ENCODE measurements at regions not wholly inside any gene's neighbourhood (a gene's known extent, or its start where the extent isn't known, plus 50 kb on each side); places are given as distances from the start of the nearest gene placed in this dataset.

DNA sequence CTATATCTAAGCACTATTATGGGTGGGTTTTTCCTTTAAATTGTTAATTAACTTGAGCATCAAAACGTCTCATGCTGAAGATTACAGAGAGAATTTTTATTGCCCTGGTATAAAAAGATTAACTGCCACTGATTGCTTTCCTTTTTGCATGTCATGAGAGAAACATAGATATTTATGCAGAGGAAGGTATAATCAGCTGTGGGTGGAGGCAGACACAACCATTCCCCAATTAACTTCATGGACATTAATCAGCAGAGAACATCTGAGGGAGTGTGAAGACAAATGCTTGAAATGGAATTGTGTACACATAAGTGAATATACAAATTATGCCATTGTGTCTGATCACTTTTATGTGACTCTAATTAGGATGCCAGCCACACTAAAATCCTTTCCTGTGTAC is 115.2 kb upstream of the CPHXL start:
- TF ChIP-seq, protein P1, sequence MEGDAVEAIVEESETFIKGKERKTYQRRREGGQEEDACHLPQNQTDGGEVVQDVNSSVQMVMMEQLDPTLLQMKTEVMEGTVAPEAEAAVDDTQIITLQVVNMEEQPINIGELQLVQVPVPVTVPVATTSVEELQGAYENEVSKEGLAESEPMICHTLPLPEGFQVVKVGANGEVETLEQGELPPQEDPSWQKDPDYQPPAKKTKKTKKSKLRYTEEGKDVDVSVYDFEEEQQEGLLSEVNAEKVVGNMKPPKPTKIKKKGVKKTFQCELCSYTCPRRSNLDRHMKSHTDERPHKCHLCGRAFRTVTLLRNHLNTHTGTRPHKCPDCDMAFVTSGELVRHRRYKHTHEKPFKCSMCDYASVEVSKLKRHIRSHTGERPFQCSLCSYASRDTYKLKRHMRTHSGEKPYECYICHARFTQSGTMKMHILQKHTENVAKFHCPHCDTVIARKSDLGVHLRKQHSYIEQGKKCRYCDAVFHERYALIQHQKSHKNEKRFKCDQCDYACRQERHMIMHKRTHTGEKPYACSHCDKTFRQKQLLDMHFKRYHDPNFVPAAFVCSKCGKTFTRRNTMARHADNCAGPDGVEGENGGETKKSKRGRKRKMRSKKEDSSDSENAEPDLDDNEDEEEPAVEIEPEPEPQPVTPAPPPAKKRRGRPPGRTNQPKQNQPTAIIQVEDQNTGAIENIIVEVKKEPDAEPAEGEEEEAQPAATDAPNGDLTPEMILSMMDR (IDR thresholded peaks at IDR 0.05; ENCODE audit: insufficient read depth, low read depth, low read length): no peak
- TF ChIP-seq EZH2 (IDR thresholded peaks at IDR 0.05; ENCODE audit: insufficient read depth, low read length): no peak

All from astrocyte (in vitro differentiated cells and primary cell).